ENCODE measurements at regions not wholly inside any gene's neighbourhood (a gene's known extent, or its start where the extent isn't known, plus 50 kb on each side); places are given as distances from the start of the nearest gene placed in this dataset.
A peak's percentile ranks its signal among the peaks of the same experiment; 100 is the strongest.

DNA sequence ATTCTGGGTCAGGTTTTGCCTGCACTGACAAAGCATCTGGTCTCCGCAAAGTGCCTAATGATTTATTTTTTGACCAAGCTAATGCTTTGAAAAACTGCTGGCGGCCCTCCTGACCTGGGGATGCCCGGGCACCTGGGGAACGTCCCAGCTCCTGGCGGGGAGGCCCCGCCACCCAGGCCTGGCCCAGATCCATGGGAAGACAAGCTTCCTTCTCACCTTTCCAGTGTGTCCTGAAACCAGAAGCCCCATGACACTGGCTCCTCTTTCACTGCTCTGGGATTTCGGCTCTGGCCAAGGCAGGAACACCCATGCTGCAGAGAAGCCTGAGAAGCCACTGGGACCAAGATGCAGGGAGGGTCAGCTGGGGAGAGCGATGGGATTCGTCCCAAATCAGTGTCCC, 144.1 kb downstream of the SEC61B start:
- DNase-seq, result no peak

DNA sequence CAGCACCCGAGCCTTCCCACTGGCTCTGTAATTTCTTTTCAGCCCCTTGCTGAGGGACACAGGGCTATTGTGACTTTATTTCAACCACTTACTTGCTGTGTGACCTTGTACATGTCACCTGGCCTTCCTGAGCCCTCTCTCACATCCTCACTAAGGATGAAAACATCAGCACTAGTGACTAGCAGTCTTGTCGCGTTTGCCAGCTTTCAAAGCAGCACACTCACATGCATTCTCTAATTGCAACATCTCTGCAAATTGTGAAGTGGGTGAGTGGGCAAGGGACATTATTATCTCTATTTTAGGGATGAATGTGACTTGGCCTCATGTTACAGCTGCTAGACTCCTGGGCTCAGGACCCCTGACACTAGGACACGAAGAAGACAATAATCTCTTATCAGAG, 144.5 kb downstream of the SEC61B start:
- peak; percentile 29 for DNase-seq

DNA sequence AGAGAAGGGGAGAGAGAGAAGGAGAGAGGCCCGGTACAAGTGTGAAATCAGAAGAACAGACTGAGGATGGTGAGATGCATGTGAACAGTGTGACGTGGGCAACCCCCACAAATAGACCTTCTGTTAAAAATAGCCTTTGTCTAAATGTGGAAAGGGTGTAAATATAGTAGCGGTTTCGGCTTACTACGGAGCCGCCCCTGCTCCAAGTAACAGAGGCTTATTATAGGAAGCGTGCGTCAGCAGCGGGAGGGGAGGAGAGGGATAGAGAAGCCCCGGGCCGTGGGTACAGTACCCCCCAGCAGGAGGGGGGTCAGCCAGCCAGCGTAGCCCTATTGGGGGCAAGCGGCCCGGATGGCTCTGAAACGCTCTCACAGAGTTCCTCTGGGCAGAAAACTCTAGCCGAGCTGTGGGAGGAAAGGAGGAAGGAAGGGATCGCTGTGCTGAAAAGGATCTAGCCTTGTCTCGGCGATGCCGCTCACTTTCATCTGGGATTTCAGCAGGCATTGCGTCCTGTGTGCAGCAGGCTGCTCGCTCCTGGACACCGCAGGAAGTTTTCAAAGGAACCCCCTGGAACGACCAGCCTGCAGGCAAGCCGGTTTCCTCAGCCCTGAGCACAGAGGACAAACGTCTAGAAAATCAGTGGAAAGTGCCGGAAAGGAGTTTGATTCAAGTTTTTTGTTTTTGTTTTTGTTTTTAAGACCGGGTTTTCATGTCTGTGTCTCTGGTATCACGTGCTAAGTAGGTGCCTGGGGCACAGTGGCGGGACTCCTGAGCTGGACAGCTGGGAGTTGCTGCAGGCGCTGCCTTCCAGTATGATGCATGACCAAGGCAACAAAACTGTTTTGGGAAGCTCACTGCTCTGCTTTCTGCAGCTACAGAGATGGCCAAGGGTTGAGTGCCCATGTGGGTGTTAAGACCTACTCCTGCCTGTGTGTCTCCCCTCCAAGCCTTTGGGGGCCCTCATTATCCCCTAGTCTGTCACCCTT, 146.6 kb downstream of the SEC61B start:
- DNase-seq, result peak; percentile 92

DNA sequence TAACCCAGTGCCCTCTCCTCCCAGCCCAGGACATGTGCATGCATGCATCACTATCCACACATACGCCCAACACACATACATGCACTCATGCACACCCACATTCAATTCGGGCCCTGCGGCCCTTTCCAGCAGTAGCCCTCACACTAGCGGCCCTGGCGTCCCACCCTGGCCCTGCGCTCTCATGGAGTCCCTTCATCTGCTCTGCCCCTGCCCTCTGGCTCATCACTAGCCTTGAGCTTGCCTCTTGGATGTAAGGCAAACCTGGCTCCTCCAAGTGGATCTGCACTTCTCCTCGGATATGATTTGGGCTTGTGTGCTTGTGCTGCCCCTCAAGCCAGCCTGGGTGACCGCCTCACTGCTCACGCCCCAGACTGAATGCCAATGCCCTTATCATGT, 147.2 kb downstream of the SEC61B start:
- DNase-seq, result no peak

DNA sequence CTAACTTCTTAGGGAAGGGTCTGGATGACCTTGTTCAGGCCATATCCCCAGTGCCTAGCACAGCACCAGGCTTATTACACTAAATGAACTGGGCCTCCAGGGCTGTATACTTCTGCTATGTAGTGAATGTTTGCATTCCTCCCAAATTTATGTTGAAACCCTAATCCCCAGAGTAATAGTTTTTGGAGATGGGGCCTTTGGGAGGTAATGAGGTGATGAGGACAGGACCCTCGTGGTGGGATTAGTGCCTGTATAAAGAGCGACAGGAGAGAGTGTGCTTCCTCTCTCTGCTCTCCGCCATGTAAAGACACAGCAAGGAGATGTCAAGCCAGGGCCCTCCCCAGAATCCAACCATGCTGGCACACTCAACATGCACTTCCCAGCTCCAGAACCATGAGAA, 148.3 kb downstream of the SEC61B start:
- no peak for DNase-seq

- DNase-seq, result no peak
Observed at GRCh38 chr9:99371376-99371775, 149.3 kb downstream of the SEC61B start.

DNA sequence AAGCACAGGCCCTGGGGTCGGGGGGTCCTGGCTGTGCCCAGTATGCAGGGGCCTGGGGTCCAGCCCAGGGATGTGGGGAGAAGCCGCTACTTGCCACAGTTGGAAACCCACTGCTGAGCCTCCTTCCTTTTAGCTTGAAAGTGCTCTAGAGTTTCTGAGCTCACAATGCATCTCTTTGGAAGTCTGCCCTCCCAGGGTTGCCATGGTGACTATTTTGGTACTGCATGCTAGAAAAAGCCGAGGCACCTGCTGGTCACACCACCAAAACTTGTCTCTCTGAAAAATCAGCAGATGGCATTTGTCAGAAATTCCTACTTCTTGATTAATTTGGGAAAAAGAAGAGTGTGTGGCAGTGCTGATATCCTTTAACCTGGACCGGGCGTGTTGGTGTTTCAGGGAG, 151.8 kb downstream of the SEC61B start:
- no peak for DNase-seq

DNA sequence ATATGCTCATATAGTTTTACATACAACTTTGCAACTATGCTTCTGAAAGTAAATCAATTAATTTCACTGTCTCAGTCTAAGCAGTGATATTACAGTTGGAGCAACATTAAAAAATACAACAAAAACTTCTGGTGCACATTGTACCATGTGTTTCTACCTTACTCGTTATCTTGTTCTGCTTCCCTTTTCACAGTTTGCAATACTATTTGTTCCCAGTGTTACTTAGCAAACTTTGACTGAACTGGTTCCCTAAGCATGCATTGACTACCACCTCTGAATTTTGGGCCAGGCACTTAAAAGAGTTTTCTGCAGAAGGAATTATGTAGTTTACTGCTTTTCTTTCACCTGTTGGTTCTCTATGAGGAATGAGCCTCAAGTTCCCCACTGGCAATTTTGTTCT, 152.7 kb downstream of the SEC61B start:
- no peak for DNase-seq

GRCh38 chr9:99375481-99375880, 153.4 kb downstream of the SEC61B start:
- peak; percentile 40 for DNase-seq

DNA sequence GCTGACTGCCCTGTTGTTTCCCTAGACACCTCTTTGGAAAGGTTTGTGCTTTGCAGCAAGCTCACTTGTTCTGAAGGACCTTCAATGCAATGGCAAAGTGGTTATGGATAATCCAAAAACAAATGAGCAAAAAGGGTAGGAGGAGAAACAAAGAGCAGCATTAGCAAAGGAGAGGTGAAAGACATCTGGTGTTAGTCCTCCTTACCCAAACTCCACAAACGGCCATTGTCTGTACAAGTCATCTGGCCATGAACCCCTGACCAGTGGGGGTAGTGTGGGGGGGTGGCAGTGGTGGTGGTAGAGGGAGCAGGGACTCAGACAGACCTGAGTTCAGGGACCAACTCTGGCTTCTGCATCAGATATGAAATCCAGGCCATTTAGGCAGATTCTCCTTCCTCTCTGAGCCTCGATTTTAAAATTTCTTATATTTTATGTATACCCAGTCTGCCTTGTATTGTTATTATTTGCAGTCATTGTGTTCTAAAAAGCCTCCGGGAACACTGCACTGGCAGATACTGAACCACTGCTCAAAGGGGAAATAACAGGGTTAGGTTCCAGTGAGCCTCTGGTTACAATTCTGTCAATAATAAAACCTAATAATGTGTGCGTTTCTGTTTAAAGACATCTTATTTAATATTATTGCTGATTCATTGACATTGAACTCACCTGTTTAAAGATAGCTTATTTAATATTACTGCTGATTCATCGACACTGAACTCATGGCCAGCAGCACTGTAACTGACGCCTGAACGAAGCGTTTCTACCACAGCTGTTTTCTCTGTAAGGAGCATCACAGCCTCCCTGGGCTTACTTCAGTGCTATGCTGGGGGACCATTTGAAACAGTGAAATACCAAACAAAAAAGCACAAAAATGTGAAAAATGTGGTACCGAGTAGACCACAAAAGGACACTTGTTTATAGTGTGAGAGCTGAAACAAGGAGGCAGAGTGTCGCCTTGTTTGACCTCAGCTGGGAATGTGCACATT, 156.0 kb downstream of the SEC61B start:
- DNase-seq, result peak; percentile 81

GRCh38 chr9:99383536-99383935, 161.5 kb downstream of the SEC61B start:
- no peak for DNase-seq

GRCh38 chr9:99385215-99385614, 163.1 kb downstream of the SEC61B start:
- DNase-seq, result no peak

DNA sequence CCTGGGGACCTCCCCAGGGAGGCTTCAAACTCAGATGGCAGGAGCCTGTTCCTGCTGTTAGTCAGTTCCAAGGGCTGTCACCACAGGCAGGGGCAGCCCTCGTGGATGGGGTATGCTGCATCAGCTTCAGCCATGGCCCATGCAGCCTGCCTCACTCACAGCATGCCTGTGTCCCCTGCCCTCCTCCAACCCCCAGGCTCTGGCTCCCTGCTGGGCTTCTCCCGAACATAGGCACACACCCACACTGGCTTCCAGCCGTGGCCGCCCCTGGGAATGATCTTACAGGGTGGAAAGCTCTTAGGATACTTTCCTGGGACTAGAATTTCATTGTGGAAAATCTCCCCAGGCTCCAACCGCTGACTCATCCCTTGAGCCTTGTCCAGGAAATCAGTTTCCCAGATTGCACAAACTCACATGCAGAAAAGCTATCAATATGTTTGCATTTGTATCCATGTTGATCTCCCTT, 163.8 kb downstream of the SEC61B start:
- peak; percentile 77 for DNase-seq

DNA sequence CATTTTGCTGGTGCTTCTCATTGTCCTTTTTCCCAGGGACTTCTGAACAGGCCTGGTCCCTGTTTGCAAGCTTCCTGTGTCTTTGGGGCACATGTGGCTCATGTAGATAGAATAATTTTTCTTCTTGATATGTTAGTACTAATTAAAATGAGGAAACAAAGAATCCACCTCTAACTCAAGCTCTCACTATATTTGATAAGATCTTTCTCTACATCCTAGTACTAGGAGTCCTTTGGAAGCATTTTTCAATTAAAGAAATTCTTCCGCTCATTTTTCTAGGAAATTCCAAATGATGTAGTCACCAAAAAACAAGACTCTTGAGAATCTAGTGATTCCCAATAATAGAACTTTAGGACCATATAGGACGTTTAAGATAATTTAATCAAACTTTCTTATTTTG, 165.3 kb downstream of the SEC61B start:
- DNase-seq, result peak; percentile 57

GRCh38 chr9:99389087-99390033, 167.3 kb downstream of the SEC61B start:
- DNase-seq, result peak; percentile 49

DNA sequence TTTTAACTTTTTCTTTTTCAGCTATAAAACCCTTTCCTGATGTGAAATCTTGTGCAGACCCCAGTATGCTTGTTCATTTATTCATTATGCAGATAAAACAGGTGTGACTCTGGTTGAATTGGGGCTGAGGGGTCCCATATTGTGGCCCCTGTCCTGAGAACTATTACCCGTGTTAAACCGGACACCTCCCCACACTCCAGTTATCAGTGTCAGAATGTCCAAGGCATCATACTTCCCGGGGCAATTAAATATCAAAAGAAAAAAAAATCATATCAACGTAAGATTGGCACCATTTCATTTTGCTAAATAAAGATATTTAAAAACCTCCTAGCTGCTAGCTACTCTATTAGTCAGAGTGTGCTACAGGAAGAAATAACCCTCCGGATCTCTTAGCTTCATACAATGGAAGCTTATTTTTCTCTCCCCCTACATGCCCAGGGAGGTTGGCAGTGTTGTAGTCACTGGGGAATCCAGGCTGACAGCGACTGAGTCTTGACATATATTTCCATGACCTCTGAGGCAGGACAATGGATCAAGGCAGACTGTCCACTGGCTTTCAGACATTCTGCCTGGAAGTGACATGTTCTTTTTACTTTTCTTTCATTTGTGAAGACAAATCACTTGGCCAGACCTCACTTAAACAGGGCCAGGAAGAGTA, 170.0 kb downstream of the SEC61B start:
- no peak for DNase-seq

DNA sequence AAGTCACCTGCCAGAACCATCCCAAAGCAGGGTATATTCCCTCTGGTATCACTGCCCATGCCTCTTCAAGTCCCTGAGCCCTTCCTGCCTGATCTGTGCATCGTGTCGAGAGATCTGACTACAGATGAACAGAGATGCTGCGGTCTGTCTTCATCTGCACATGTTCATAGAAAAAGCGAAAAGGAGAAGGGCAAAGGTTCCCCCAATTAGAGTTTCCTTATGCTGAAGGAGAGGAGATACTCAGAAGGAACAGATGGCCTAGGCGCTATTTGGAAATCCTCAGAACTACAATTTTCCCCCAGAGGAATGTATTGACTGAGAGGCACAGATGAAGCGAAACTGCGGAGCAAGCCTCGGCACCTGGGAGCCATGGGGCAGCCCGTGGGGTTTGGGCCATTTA, 170.9 kb downstream of the SEC61B start:
- DNase-seq, result no peak

DNA sequence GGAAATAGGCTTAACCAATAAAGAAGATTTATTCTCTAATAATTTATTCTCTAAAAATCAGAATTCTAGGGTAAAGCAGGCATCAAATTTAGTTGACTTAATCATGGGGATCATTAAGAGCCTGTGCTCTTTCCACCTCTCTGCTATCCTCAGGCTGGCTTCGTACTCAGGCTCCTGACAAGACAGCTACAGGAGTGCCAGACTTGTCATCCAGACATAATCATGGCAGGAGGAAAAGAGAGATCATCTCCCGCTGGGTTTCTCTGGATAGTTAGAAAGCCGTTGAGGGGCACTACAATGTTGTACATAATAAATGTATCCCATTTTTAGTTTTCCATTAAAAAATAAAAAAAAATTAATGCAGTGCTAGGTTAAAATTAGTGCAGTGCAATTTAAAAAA, 171.9 kb downstream of the SEC61B start:
- no peak for DNase-seq

- peak; percentile 22 for DNase-seq
Observed at GRCh38 chr9:99398241-99398640, 176.2 kb downstream of the SEC61B start.

DNA sequence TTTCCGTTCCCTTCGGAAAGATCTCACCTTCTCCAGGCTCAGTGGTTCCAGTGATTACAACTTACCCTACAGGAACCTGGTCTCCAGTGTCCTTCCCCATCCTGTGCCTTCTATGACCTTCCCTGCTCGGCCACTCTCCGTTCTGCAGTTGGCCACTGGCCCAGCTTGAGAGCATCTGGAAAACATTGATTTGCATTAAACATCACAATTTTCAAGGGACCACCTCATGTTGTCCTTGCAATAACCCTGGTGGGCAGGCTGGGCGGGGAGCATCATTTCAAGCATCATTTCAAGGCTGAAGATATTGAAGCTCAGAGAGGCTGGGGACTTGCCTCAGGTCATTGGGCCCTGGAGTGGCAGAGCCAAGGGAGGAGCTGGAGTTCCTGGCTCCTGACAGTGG, 177.4 kb downstream of the SEC61B start:
- no peak for DNase-seq

DNA sequence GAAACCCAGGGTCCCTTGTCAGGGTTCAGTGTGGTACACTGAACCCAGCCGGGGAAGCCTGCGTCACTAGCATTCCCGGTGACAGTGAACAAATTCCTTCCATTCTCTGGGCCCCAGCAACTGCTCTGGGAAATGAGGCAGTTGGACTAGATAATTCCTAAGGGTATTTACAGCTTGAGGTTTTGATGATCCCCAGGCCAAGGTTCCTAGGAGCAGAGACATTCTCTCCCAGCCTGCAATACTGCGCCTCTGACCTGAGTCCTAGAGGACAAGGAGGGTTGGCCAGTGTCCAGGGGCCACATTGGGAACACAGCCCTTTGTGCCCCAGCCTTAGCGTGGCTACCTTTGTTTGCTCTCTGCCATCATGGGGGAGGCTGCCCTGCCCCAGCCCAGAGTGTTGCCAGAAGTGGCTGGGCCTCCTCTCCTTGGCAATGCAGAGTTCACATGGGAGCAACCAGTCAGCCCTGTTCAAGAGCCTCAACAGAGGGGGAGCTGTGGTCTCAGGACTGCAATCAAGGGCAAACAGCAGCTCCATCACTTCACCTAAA, 178.2 kb downstream of the SEC61B start:
- peak; percentile 40 for DNase-seq
